C4-2B (cell line): ENCODE measurements at regions not wholly inside any gene's neighbourhood (a gene's known extent, or its start where the extent isn't known, plus 50 kb on each side); places are given as distances from the start of the nearest gene placed in this dataset.

ENCODE experiments used
- H3K27ac ChIP-seq: fragments of 450-650 bp; 2 replicates; pipeline ENCODE4 v1.5.1; 2017
- ZFX ChIP-seq: fragments of 450-650 bp; IDR thresholded peaks from 2 replicates; pipeline ENCODE4 v1.6.1; 2017
- TF ChIP-seq, protein P1 (sequence below): fragments of 450-650 bp; conservative IDR thresholded peaks from 2 replicates; pipeline ENCODE4 v1.5.1; 2017; ENCODE audit warnings: mild to moderate bottlenecking

DNA sequence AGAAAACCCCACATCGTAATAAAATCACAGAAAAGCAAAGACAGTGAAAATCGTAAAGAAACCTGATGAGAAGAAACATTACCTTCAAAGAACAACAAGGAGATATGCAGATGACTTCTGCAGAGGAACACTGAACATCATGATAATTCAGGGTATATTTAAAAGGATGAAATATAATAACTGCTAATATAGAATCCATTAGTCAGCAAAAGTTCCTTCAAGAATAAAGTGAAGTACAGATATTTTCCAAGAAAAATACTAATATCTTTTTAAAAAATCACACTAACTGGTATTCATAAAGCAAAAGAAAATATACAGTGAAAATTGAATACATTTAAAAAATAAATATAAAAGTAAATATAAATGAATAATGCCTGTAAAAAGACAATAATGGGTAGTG, 176.3 kb upstream of the VEGFC start:
- no peak for TF ChIP-seq ZFX
- TF ChIP-seq, protein P1, sequence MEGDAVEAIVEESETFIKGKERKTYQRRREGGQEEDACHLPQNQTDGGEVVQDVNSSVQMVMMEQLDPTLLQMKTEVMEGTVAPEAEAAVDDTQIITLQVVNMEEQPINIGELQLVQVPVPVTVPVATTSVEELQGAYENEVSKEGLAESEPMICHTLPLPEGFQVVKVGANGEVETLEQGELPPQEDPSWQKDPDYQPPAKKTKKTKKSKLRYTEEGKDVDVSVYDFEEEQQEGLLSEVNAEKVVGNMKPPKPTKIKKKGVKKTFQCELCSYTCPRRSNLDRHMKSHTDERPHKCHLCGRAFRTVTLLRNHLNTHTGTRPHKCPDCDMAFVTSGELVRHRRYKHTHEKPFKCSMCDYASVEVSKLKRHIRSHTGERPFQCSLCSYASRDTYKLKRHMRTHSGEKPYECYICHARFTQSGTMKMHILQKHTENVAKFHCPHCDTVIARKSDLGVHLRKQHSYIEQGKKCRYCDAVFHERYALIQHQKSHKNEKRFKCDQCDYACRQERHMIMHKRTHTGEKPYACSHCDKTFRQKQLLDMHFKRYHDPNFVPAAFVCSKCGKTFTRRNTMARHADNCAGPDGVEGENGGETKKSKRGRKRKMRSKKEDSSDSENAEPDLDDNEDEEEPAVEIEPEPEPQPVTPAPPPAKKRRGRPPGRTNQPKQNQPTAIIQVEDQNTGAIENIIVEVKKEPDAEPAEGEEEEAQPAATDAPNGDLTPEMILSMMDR = no peak
- no peak overlapping the region for H3K27ac ChIP-seq

DNA sequence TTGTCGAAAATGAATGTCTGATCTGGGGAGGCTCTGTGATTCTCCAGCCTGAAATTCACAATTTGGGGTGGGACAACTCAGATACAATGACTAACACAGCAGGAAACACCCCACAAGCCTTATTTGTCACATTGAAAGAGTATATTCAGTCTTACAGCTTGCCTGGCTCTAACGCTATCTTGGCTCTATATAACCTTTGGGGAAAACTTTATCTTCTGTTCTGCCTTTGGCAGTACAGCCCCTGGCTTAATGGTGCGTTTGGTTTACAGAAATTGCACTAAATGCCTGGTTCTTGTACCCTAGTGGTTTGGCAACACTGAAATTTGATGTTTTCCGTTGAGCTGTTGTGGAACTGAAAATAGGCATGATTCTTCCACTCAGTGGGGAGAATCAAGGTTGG, 178.1 kb upstream of the VEGFC start:
- H3K27ac ChIP-seq = no peak overlapping the region
- TF ChIP-seq ZFX = no peak
- TF ChIP-seq, protein P1 = no peak

DNA sequence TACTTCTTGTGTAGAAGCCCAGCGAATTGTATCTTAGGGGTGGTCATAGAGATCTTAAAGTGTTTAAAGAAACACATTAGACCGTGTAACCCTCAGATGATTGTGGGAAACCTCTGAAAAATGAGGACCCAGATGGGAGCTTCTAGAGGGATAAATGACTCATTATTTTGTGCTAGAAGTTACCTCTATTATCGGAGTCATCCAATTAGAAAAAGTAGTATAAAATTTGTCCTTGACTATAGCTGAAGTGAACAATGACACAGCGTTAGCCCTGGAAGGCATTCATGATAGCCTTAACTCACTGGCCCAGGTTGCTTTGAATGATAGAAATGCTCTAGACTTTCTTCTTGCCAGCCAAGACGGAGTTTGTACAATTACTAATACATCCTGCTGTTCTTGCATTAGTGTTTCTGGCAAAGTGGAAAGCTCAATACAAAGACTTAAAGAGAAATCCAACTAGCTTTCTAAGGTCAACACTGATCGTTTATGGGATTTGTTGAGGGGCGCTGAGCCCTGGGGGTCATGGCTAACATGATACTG, 178.9 kb upstream of the VEGFC start:
- H3K27ac ChIP-seq = no peak overlapping the region
- TF ChIP-seq, protein P1 = no peak
- TF ChIP-seq ZFX = no peak

DNA sequence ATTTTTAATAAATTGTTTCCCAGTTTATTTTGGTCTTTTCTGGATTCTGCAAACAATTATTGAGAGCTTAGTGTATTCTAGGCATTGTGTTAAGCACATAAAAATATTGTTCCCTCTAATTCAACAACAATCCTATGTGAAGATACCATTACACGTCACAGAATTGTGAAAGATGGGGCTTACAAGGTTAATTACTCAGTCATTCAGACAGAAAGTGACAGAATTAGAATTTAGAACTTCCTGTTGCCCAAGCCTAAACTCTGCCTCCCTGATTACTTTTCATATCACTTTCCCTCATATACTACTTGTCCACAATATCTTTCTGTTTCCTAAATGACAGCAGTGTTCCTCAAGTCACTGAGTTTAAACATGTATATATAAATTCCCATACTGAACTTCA, 186.7 kb upstream of the VEGFC start:
- TF ChIP-seq, protein P1 = no peak
- TF ChIP-seq ZFX = no peak
- H3K27ac ChIP-seq = no peak overlapping the region

DNA sequence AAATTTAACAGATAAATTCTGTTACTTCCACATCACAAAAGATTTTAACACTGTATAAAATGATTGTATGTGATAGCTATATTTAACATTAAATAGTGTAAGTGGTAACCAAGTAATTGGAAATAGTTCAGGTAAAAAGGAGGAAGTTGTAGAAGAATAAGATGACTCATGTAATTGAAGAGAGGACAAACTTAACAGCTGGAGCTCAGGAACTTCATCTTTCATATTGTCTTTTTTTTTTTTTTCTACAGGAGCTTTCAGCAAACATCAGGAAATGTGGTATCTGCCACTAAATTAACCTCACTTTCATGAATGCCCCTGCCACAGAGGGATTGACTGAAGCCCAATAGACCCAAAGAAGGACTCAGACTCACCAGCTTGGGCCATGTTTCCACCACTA, 188.4 kb upstream of the VEGFC start:
- TF ChIP-seq, protein P1 = no peak
- TF ChIP-seq ZFX = no peak
- H3K27ac ChIP-seq = no peak overlapping the region

DNA sequence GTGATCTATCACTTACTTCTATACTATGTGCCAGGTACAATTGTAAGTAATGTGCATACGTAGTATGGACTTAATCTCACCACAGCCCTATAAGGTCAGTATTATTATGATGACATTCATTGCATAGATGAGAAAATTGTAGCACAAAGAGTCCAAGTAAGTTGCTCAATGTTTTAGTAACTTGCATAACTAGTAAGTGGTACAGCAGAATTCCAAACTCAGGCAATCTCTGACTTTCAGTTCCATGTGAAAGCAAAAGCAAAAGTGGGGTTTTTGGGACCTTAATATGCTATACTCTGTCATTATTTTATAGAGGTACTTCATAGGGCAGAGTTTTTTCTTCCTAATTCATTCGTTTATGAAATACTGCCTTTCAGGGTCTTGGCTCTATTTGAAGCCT, 188.8 kb upstream of the VEGFC start:
- no peak overlapping the region for H3K27ac ChIP-seq
- TF ChIP-seq ZFX = no peak
- TF ChIP-seq, protein P1 = no peak

DNA sequence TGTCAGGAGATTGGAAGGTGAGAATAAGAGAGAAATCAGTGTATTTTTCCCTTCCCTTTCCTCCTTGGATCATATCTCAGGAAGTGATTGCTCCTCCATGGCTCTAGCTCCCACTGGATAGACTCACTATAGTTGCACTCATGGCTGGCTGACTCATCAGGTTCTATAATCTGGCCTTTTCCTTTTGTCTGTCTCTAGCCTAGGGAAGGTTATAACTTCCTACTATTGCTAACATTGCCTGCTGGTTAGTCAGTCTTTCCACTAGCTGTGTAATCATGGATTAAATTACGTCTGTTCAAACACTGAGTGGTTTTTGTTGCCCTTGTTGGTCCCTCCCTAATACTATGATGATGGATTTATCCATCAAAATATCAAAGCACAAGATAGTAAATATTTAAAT, 195.5 kb upstream of the VEGFC start:
- TF ChIP-seq ZFX = no peak
- TF ChIP-seq, protein P1 = no peak
- H3K27ac ChIP-seq = no peak overlapping the region
